ENCODE measurements at regions not wholly inside any gene's neighbourhood (a gene's known extent, or its start where the extent isn't known, plus 50 kb on each side); places are given as distances from the start of the nearest gene placed in this dataset.

- Mint-ChIP-seq H3K4me1 (ENCODE audit: low read depth) (no peaks in the 10 kb centered on the region), H3K27me3 (no peaks in the 10 kb centered on the region), H3K27ac (no peak overlapping the region), H3K9me3 (peaks cover 28% of the 10 kb centered on the region), H3K4me3 (no peak overlapping the region), H3K36me3 (ENCODE audit: low read depth) (no peaks in the 10 kb centered on the region)
- CTCF ChIA-PET: no interaction called here
- no peak for TF ChIP-seq CTCF (IDR thresholded peaks at IDR 0.05)
- no peak overlapping the region for H3K27ac ChIP-seq (ENCODE audit: low read depth in 1 of 2, low read length in 2 of 2)
- H3K27me3 ChIP-seq (ENCODE audit: control insufficient read depth in 1 of 2, insufficient read depth in 2 of 2, low read length in 2 of 2): no peaks in the 10 kb centered on the region
- ATAC-seq (ENCODE audit: poor library complexity): no peak
- no peaks in the 10 kb centered on the region for H3K36me3 ChIP-seq (ENCODE audit: insufficient read depth, low read length)
- no peaks in the 10 kb centered on the region for H3K4me1 ChIP-seq (ENCODE audit: insufficient read depth, low read length)
- peaks cover 0 to 3% of the 10 kb centered on the region in 2 experiments for H3K9me3 ChIP-seq (ENCODE audit: control insufficient read depth in 1 of 2, insufficient read depth in 1 of 2, low read length in 2 of 2)
- intact Hi-C loops (cut with DNase I, micrococcal nuclease): no loop called here
- H3K4me3 ChIP-seq (ENCODE audit: low read length): no peak overlapping the region
- no peak for DNase-seq
- POLR2A ChIA-PET: no interaction called here
These were observed 278.1 kb upstream of the CADM2 start for GRCh38 chr3:84680700-84681099.

GRCh38 chr3:84683493-84683892 is 275.3 kb upstream of the CADM2 start:
- Mint-ChIP-seq H3K4me1 (ENCODE audit: low read depth) (no peaks in the 10 kb centered on the region), H3K27me3 (no peaks in the 10 kb centered on the region), H3K4me3 (no peak overlapping the region), H3K27ac (no peak overlapping the region), H3K36me3 (ENCODE audit: low read depth) (no peaks in the 10 kb centered on the region), H3K9me3 (peaks cover 15% of the 10 kb centered on the region)
- CTCF ChIA-PET: no interaction called here
- no peak for ATAC-seq (ENCODE audit: poor library complexity)
- POLR2A ChIA-PET: no interaction called here
- intact Hi-C loops (cut with DNase I, micrococcal nuclease): no loop called here
- DNase-seq: no peak
- Histone ChIP-seq H3K4me1 (ENCODE audit: insufficient read depth, low read length) (no peaks in the 10 kb centered on the region), H3K36me3 (ENCODE audit: insufficient read depth, low read length) (no peaks in the 10 kb centered on the region), H3K27me3 (ENCODE audit: control insufficient read depth in 1 of 2, insufficient read depth in 2 of 2, low read length in 2 of 2) (no peaks in the 10 kb centered on the region), H3K27ac (ENCODE audit: low read depth in 1 of 2, low read length in 2 of 2) (no peak overlapping the region), H3K9me3 (ENCODE audit: control insufficient read depth in 1 of 2, insufficient read depth in 1 of 2, low read length in 2 of 2) (peaks cover 3 to 4% of the 10 kb centered on the region in 2 experiments), H3K4me3 (ENCODE audit: low read length) (no peak overlapping the region)
- no peak for TF ChIP-seq CTCF (IDR thresholded peaks at IDR 0.05)

GRCh38 chr3:84685467-84685866 is 273.3 kb upstream of the CADM2 start:
- no peaks in the 10 kb centered on the region for H3K4me1 Mint-ChIP-seq (ENCODE audit: low read depth)
- H3K27ac ChIP-seq (ENCODE audit: low read depth in 1 of 2, low read length in 2 of 2): no peak overlapping the region

More at GRCh38 chr3:84685467-84685866, 273.3 kb upstream of the CADM2 start:
- H3K4me3 ChIP-seq (ENCODE audit: low read length): no peak overlapping the region
- no peak for DNase-seq
- Mint-ChIP-seq H3K4me3 (no peak overlapping the region), H3K9me3 (peaks cover 8% of the 10 kb centered on the region), H3K36me3 (ENCODE audit: low read depth) (no peaks in the 10 kb centered on the region), H3K27ac (no peak overlapping the region), H3K27me3 (no peaks in the 10 kb centered on the region)
- H3K4me1 ChIP-seq (ENCODE audit: insufficient read depth, low read length): no peaks in the 10 kb centered on the region
- H3K27me3 ChIP-seq (ENCODE audit: control insufficient read depth in 1 of 2, insufficient read depth in 2 of 2, low read length in 2 of 2): no peaks in the 10 kb centered on the region
- POLR2A ChIA-PET: no interaction called here
- H3K9me3 ChIP-seq (ENCODE audit: control insufficient read depth in 1 of 2, insufficient read depth in 1 of 2, low read length in 2 of 2): peaks cover 0 to 4% of the 10 kb centered on the region in 2 experiments
- intact Hi-C loops (cut with DNase I, micrococcal nuclease): no loop called here
- no peak for TF ChIP-seq CTCF (IDR thresholded peaks at IDR 0.05)
- ATAC-seq (ENCODE audit: poor library complexity): no peak
- H3K36me3 ChIP-seq (ENCODE audit: insufficient read depth, low read length): no peaks in the 10 kb centered on the region
- CTCF ChIA-PET: no interaction called here

Measured in CD4-positive, alpha-beta T cell (primary cell).